Right lobe of liver (tissue), 6 donors: ENCODE measurements at regions not wholly inside any gene's neighbourhood (a gene's known extent, or its start where the extent isn't known, plus 50 kb on each side); places are given as distances from the start of the nearest gene placed in this dataset.
A peak's percentile ranks its signal among the peaks of the same experiment; 100 is the strongest.

Experiments used
- ATAC-seq, 4 donors: fragments of 200-7000 bp; cut with Tn5 transposase; one replicate each; pipeline ENCODE4 v1.9.1; 2020; ENCODE audit warnings: mild to moderate bottlenecking in 4 of 4, moderate library complexity in 4 of 4
- DNase-seq, 3 donors: peaks; one replicate each; pipeline ENCODE4 v3.0.0-alpha.2; 2020
- H3K27ac ChIP-seq, 3 donors: fragments of 200-600 bp; one replicate each; pipeline ENCODE4 v1.8.0; 2022
- H3K27me3 ChIP-seq, 2 donors: fragments of 200-600 bp; one replicate each; pipeline ENCODE4 v1.8.0; 2022
- H3K36me3 ChIP-seq, 4 donors: fragments of 200-600 bp; sonication (generic) in 1 of 4; one replicate each; pipeline versions ENCODE4 v1.5.1 to v1.8.0; 2017 to 2022; ENCODE audit warnings: control low read depth in 1 of 4
- H3K4me1 ChIP-seq, 4 donors: fragments of 200-600 bp; sonication (generic) in 1 of 4; one replicate each; pipeline versions ENCODE4 v1.5.1 to v1.8.0; 2017 to 2022; ENCODE audit warnings: control low read depth in 1 of 4
- H3K4me3 ChIP-seq, 3 donors: fragments of 200-600 bp; one replicate each; pipeline ENCODE4 v1.8.0; 2022
- H3K9me3 ChIP-seq, 4 donors: fragments of 200-600 bp; sonication (generic) in 1 of 4; one replicate each; pipeline versions ENCODE4 v1.5.1 to v1.8.0; 2017 to 2022; ENCODE audit warnings: control low read depth in 1 of 4
- POLR2A ChIP-seq: fragments of 450-650 bp; IDR thresholded peaks from one replicate; pipeline ENCODE4 v1.6.1; 2017; ENCODE audit warnings: antibody characterized with exemption, mild to moderate bottlenecking
- WGBS: methylation state at CpG from one replicate; pipeline ENCODE4 v1.1.6; 2018; ENCODE audit warnings: low coverage, low lambda C conversion rate; ENCODE audit not compliant: insufficient coverage; ENCODE audit errors: missing lambda C conversion rate; 5-methylcytosine and 5-hydroxymethylcytosine counted together
- intact Hi-C, 2 donors: fragments of 100-400 bp; cut with DNase I; formaldehyde crosslinking; loops; one replicate each; pipeline versions ENCODE4 v1.11.2 to v1.14.1; 2022
- TF ChIP-seq, protein P1 (sequence below), 4 donors: fragments of 200-600 bp in 3 of 4; fragments of 450-650 bp in 1 of 4; IDR thresholded peaks; one replicate each; pipeline versions ENCODE4 v1.5.1 to v1.8.0; 2016 to 2022; ENCODE audit warnings: antibody characterized with exemption in 4 of 4, mild to moderate bottlenecking in 2 of 4
- donor health status: DM: no; HTN: yes; CAD: no.
- donor health status: DM: no; HTN: no; CAD: no.
- donor health status: DM: no; HTN: no; CAD: no.
- donor health status: DM: no; HTN: yes; CAD: no.
- donor health status: DM: no; HTN: yes; CAD: no.

DNA sequence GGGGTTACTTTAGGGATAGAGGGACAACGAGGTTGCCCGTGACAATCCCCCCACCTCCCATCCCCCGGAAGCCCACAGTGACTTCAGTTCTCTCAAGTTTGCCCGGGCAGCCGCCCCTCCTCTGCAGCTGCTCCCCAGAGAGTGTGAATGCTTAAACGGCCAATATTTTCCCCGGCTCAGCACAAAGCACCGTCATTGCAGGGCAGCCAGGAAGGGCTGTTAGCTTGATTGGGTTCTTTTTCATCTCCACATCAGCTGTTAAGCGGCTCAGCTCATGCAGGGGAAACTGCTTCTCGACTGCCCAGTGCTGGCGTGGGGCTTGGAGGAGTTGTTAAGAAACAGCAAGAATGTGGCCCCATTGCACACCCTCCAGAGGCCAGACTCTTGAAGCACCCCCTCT lies 120.5 kb upstream of the NCOR2 start:
- Histone ChIP-seq H3K4me3 (no peak overlapping the region), H3K27ac (no peak overlapping the region), H3K36me3 (no peaks in the 10 kb centered on the region), H3K9me3 (no peaks in the 10 kb centered on the region), H3K27me3 (no peaks in the 10 kb centered on the region), H3K4me1 (peaks cover 0 to 2% (median 0%) of the 10 kb centered on the region in 4 donors)
- WGBS = 60% methylated on average over 1 of the region's 11 CpGs
- ATAC-seq (peak in 3 of 4 donors; percentile 7 to 37 (median 30)), DNase-seq (no peak)
- intact Hi-C loops = loop anchor here in 1 of 2 donors (10.0 kb wide), 1 partner anchor 173 kb away; no protein-coding TSS in a partner anchor
- TF ChIP-seq, protein P1, sequence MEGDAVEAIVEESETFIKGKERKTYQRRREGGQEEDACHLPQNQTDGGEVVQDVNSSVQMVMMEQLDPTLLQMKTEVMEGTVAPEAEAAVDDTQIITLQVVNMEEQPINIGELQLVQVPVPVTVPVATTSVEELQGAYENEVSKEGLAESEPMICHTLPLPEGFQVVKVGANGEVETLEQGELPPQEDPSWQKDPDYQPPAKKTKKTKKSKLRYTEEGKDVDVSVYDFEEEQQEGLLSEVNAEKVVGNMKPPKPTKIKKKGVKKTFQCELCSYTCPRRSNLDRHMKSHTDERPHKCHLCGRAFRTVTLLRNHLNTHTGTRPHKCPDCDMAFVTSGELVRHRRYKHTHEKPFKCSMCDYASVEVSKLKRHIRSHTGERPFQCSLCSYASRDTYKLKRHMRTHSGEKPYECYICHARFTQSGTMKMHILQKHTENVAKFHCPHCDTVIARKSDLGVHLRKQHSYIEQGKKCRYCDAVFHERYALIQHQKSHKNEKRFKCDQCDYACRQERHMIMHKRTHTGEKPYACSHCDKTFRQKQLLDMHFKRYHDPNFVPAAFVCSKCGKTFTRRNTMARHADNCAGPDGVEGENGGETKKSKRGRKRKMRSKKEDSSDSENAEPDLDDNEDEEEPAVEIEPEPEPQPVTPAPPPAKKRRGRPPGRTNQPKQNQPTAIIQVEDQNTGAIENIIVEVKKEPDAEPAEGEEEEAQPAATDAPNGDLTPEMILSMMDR (IDR thresholded peaks at IDR 0.05) = no peak
- no peak for TF ChIP-seq POLR2A

DNA sequence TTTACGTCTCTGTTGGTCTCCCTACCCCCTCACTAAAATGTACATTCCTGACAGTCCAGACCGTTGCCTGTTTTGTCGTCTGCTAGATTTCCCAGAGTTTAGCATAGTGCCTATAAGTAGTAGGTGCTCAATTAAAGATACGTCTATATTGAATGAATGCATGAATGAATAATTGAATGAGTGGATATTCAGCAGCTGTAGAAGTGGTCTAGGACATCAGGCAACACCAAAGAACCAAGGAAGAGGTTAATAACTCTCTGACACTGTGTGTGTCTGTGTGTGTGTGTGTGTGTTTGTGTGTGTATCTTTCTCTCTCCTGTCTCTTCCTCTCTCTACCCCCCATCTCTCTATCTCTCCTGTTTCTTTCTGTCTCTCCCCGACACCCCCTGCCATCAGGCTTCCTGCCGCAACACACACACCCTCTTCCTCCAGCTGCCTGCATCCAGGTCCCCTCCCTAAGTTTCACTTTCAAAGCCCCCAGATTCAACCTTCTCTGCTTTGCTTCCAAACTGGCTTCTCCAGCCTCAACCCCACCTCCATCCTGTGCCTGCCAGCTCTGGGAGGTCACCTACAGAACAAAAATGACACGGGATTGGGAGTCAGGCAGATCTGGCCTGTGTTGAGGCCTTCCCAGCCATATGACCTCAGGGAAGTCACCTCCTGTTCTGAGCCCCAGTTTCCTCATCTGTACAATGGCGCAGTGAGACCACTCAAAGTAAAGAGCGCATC lies 119.9 kb upstream of the NCOR2 start:
- no peaks in the 10 kb centered on the region for H3K9me3 ChIP-seq
- peaks cover 0 to 2% (median 2%) of the 10 kb centered on the region in 4 donors for H3K4me1 ChIP-seq
- no peak overlapping the region for H3K27ac ChIP-seq
- WGBS = 70% methylated on average over 9 of the region's 9 CpGs
- DNase-seq (no peak), ATAC-seq (peak in 2 of 4 donors; percentile 9 to 16)
- H3K4me3 ChIP-seq = no peak overlapping the region
- no peaks in the 10 kb centered on the region for H3K36me3 ChIP-seq
- intact Hi-C loops = loop anchor here in 1 of 2 donors (10.0 kb wide), 1 partner anchor 173 kb away; no protein-coding TSS in a partner anchor
- no peaks in the 10 kb centered on the region for H3K27me3 ChIP-seq
- TF ChIP-seq, protein P1 (IDR thresholded peaks at IDR 0.05) = no peak
- TF ChIP-seq POLR2A = no peak

DNA sequence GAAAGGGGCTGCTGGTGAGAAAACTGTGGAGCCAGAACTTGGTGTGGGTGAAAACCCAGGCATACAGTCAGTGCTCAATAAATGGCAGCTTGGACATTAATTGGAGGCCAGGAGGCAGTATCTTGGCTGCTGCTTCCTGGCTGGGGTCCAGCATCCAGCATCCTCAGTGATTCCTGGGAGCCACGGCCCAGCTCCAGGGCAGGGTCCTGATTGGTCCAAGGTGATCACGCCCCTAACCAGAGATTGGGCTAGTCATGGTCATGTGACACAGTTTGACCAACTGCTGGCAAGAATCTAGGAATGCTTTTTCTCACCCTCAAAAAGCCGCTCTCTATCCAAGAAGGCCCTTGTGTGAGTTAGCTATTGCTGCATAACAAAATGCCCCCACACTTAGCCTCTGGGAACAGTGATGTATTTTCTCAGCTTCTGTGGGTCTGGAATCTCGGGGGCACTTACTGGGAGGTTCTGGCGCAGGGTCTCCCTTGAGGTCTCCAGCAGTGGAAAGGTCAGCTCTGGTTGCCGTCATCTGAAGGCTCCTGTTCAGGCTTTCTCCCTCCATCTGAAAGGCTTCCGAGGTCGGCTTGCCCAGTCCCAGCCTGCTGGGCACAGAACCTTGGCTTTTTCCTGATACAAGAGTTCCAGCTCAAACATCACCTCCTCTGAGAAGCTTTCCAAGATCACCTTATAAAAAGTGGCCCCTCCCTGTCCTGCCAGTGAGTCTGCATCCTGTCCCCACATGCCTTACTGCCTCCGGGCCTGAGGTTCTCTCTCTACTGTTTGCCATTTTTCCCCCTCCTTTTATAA lies 119.2 kb upstream of the NCOR2 start:
- intact Hi-C loops = loop anchor here in 1 of 2 donors (10.0 kb wide), 1 partner anchor 172 kb away; no protein-coding TSS in a partner anchor
- Histone ChIP-seq H3K27ac (no peak overlapping the region), H3K4me1 (peaks cover 0 to 10% (median 5%) of the 10 kb centered on the region in 4 donors)

DNA sequence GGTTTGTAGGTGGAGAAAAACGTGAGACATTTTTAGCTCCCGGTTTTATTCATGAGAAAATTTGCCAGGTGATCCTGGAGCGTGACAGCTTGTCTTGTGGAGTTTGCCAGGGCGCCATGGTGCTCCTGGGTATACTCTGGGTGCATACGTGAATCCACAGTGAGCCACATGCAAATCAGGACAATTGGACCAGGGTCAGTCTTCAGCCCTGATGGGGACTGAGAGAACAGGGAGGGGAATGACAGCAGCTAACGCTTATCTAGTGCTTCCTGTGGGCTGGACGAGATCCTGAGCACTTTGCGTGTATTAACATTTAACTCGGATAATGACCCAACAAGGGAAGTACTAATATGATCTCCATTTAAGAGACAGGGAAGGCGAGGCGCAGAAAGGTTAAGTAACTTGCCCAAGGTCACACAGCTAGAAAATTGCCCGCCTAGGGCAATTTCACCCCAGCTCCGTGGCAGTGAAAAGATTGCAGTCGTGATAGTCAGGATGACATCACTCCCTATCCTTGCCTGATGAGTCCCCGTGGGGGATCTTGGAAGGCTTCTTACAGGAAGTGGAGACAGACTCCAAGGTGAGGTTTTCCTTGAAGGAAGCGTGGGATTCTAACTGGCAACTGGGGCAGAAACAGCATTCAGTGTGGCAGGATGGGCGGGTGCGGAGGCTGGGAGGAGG lies 118.4 kb upstream of the NCOR2 start:
- Histone ChIP-seq H3K27ac (peak overlapping the region in 2 of 3 donors; percentile 24 to 37), H3K36me3 (no peaks in the 10 kb centered on the region), H3K4me1 (peaks cover 0 to 16% (median 8%) of the 10 kb centered on the region in 4 donors), H3K4me3 (no peak overlapping the region), H3K27me3 (no peaks in the 10 kb centered on the region), H3K9me3 (no peaks in the 10 kb centered on the region)
- WGBS = 72% methylated on average over 18 of the region's 18 CpGs
- intact Hi-C loops = loop anchor here in 1 of 2 donors (10.0 kb wide), 1 partner anchor 171 kb away; no protein-coding TSS in a partner anchor
- DNase-seq = no peak
- TF ChIP-seq POLR2A = no peak
- TF ChIP-seq, protein P1 (IDR thresholded peaks at IDR 0.05) = no peak
- no peak for ATAC-seq

More for the DNA sequence above, 119.2 kb upstream of the NCOR2 start:
- Histone ChIP-seq H3K9me3 (no peaks in the 10 kb centered on the region), H3K36me3 (no peaks in the 10 kb centered on the region), H3K27me3 (no peaks in the 10 kb centered on the region), H3K4me3 (no peak overlapping the region)
- ATAC-seq (no peak), DNase-seq (no peak)
- TF ChIP-seq, protein P1 (IDR thresholded peaks at IDR 0.05) = no peak
- no peak for TF ChIP-seq POLR2A
- WGBS = 90% methylated on average over 1 of the region's 9 CpGs
